Right ventricle myocardium inferior (tissue), 1 donor: ENCODE measurements at regions not wholly inside any gene's neighbourhood (a gene's known extent, or its start where the extent isn't known, plus 50 kb on each side); places are given as distances from the start of the nearest gene placed in this dataset.
"Not testable (repeated sequence)": the region's sequence is repeated elsewhere in the genome, so short reads cannot be mapped to it uniquely, and the experiment has no call there.

Experiments used
- ATAC-seq: fragments of 200-7000 bp; cut with Tn5 transposase; one replicate; pipeline ENCODE4 v1.9.1; 2020; ENCODE audit warnings: mild to moderate bottlenecking, moderate library complexity
- DNase-seq: peaks from one replicate; pipeline ENCODE4 v3.0.0; 2021; ENCODE audit errors: missing footprints
- intact Hi-C: fragments of 100-400 bp; cut with DNase I; formaldehyde crosslinking; loops from one replicate; pipeline ENCODE4 v1.11.0; 2022
- donor health status: DM: no; HTN: yes; CAD: no; lungs with severe emphysema.

GRCh38 chr20:11976966-11977365 is 59.3 kb downstream of the BTBD3 start:
- intact Hi-C loops, result no loop called here
- no peak for DNase-seq

GRCh38 chr20:11978496-11978895 is 60.8 kb downstream of the BTBD3 start:
- DNase-seq, result no peak
- ATAC-seq, result no peak
- intact Hi-C loops, result no loop called here

More at GRCh38 chr20:11976966-11977365, 59.3 kb downstream of the BTBD3 start:
- ATAC-seq, result no peak

GRCh38 chr20:11979306-11979990 is 61.8 kb downstream of the BTBD3 start:
- DNase-seq, result no peak
- intact Hi-C loops, result no loop called here
- no peak for ATAC-seq

GRCh38 chr20:11980263-11980662 is 62.6 kb downstream of the BTBD3 start:
- peak; percentile 46 for ATAC-seq

GRCh38 chr20:11981366-11981947 is 63.8 kb downstream of the BTBD3 start:
- ATAC-seq, result no peak
- intact Hi-C loops, result no loop called here
- DNase-seq, result no peak

More at GRCh38 chr20:11980263-11980662, 62.6 kb downstream of the BTBD3 start:
- intact Hi-C loops, result no loop called here
- DNase-seq, result no peak

DNA sequence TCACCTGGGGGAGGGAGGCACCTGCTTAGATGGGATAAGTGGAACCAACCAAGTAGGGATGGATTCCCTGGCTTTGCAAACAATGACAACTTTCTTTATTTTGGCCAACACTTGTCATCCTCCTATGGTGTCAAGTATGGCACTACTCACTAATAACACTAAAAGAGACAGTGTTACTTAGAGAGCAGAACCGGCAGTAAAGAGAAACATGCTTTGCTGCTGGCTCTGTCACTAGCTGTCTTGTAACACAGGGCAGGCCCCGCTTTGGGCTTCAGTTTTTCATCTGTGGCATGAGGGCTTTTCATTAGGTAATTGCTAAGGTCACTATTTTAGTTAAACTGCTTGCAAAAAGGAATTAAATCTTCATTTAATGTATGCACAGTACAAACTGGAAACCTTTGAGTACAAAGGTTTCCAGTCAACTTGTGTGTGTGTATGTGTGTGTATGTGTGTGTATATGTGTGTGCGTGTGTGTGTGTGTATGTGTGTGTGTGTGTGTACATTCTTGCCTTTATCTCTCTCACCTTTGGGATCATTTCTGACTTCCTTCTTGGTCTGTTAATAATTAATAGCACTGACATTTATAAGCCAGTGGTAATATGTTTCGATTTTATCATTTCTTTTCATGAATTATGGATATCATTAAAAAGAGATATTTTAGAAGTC is 64.7 kb downstream of the BTBD3 start:
- intact Hi-C loops, result no loop called here
- DNase-seq (no peak), ATAC-seq (peak; percentile 67)

GRCh38 chr20:11982955-11983470 is 65.3 kb downstream of the BTBD3 start:
- intact Hi-C loops, result no loop called here
- ATAC-seq (no peak), DNase-seq (no peak)

DNA sequence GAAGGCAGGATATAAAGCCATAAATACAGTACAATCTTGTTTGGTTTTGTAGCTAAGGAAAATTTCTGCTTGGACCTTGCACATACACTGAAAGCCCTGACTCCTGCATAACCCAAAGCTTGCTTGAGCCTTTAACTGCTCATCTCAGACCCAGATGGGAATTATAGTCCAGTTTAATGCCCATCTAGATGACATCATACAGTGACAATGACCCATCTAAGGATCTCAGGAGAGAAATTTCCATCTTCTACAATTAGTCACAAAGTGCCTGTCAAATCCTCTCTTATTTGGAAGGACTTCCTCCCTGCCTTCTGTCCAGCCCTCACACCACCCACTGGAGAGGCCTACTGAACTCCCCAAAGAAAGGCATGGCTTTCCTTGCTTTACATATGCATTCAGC is 69.3 kb downstream of the BTBD3 start:
- intact Hi-C loops, result no loop called here
- ATAC-seq, result no peak
- DNase-seq, result no peak

DNA sequence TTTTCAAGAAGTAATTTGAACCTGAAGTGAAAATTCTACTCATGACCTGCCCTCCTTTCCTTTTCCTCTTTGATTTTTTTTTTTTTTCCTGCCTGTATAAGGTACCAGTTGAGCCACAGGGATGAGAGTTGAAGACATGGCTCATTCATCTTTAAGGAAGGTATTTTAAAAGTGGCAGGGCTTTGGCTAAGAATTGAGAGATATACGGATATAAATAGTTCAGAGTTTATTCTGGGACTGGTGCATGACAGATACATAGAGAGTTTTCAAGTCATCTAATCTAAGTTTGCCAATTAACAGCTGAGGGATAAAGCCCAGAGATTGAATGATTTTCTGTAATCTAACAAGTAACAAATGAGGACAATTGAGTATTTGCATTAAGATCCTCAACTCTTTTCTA is 69.8 kb downstream of the BTBD3 start:
- no peak for DNase-seq
- ATAC-seq, result no peak
- intact Hi-C loops, result no loop called here

- no peak for DNase-seq
- intact Hi-C loops, result no loop called here
Measured at GRCh38 chr20:11989018-11989771, 71.5 kb downstream of the BTBD3 start.

GRCh38 chr20:11992426-11992825 is 74.7 kb downstream of the BTBD3 start:
- intact Hi-C loops, result no loop called here
- ATAC-seq, result no peak
- DNase-seq, result no peak

More at GRCh38 chr20:11989018-11989771, 71.5 kb downstream of the BTBD3 start:
- ATAC-seq, result no peak

DNA sequence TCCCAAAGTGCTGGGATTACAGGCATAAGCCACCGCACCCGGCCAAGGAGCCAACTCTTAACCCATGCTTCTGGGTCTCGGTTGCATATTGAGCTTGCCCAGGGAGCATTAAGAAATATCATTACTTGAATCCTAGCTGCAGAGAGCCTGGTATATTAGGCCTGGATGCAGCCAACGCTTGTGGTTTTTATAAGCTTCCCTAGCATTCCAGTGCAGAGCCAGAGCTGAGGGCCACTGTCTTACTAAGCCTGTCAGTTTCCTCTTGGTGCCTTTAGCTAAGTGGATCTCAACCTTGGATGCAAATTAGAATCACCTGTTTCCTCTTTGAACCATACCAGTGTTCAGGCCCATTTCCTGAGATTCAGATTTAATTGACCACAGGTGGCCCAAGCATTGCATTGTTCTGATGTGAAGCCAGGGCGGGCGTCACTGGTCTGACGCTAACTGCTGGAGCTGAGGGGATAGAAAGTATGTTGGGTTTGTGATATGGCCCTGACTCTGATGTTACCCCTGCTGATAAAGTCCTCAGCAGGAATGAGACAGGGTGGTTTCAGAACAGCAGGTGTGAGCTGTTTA is 76.3 kb downstream of the BTBD3 start:
- ATAC-seq (no peak), DNase-seq (no peak)
- intact Hi-C loops, result no loop called here

GRCh38 chr20:11995805-11996567 is 78.3 kb downstream of the BTBD3 start:
- no peak for DNase-seq
- intact Hi-C loops, result no loop called here
- peak; percentile 62 for ATAC-seq

DNA sequence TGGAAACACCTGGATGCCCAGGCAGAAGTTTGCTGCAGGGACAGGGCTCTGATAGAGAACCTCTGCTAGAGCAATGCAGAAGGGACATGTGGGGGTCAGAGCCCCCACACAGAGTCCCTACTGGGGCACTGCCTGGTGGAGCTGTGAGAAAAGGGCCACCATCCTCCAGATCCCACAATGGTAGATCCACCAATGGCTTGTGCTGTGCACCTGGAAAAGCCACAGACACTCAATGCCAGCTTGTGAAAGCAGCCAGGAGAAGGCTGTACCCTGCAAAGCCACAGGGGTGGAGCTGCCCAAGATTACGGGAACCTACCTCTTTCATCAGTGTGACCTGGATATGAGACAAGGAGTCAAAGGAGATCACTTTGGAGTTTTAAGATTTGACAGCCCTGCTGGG is 87.1 kb downstream of the BTBD3 start:
- not testable (repeated sequence) for ATAC-seq, DNase-seq

DNA sequence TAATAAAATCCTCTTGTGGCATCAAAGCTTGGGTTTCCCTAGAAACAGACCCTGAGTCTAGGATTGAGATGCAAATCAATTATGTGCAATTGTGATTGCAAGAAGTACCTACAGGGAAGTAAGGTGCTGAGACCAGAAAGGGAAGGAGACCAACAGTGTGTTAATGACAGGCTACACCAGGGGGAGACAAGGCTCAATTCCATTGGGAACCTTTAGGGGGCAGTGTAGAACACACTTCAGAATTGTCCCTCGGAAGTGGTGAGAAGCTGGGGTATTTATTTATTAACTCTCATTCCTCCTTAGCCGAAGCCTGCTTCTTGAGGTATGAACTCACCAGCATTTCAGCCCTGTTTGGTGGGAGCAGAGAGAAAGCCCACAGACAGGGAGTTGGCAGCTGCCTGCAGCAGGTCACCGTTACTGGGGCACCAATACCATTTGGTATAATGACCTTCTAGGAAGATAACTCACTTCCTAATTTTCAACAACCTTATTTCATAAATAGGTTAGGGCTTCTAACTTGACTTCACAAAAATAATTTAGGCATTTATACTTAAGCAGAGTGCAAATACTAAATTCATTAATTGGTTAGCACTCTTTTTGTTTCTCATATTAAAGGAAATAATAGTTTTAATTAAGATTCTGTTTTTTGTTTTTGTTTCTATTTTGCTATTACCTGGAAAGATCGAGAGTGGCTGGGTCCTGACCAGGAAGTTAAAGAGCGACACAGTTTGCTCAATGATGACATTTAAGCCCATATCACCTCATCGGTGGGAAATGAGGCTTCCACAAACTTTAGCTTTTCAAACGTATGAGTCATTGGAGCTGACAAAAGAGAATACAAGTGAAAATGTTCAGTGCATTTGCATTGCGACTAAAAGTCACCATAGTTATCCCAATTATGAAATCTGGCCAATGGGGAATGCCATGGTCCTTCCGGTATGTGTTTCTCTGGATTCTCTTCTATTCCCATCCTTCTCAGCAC is 94.8 kb downstream of the BTBD3 start:
- DNase-seq (no peak), ATAC-seq (peak; percentile 48)
- intact Hi-C loops, result no loop called here

More for the DNA sequence above, 87.1 kb downstream of the BTBD3 start:
- intact Hi-C loops, result not testable (repeated sequence)

GRCh38 chr20:12014276-12014675 is 96.6 kb downstream of the BTBD3 start:
- ATAC-seq (no peak), DNase-seq (no peak)
- intact Hi-C loops, result no loop called here

- DNase-seq, result no peak
- no peak for ATAC-seq
- intact Hi-C loops, result no loop called here
Measured at GRCh38 chr20:12014736-12015135, 97.0 kb downstream of the BTBD3 start.
